Uterus (tissue), 2 donors: ENCODE measurements at regions not wholly inside any gene's neighbourhood (a gene's known extent, or its start where the extent isn't known, plus 50 kb on each side); places are given as distances from the start of the nearest gene placed in this dataset.

ENCODE experiments used
- POLR2A ChIP-seq, 2 donors: fragments of 450-650 bp; IDR thresholded peaks; one replicate each; pipeline ENCODE4 v1.6.1; 2016; ENCODE audit warnings: antibody characterized with exemption in 2 of 2, mild to moderate bottlenecking in 1 of 2, moderate library complexity in 1 of 2
- TF ChIP-seq, protein P1 (sequence below), 4 experiments: fragments of 200-600 bp in 2 of 4; fragments of 450-650 bp in 2 of 4; sonication (generic) in 2 of 4; IDR thresholded peaks; one replicate each; pipeline ENCODE4 v1.5.1; 2016 to 2019; ENCODE audit warnings: antibody characterized with exemption in 4 of 4, mild to moderate bottlenecking in 2 of 4, moderate library complexity in 1 of 4

DNA sequence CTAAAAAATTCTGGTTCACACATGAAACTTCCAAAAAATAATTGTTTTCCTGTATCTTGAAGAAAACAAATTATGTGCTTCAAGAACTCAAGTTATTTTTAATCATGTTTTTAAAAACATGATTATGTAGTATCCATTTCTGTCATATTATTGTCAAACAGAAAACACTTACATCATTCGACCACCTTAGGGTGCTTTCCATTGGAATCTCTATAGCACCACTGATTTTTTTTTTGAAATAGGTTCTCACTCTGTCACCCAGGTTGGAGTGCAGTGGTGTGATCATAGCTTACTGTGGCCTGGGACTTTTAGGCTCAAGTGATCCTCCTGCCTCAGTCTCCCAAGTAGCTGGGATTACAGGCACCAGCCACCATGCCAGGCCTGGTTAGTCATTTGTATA, 457.3 kb downstream of the SI start:
- TF ChIP-seq, protein P1, sequence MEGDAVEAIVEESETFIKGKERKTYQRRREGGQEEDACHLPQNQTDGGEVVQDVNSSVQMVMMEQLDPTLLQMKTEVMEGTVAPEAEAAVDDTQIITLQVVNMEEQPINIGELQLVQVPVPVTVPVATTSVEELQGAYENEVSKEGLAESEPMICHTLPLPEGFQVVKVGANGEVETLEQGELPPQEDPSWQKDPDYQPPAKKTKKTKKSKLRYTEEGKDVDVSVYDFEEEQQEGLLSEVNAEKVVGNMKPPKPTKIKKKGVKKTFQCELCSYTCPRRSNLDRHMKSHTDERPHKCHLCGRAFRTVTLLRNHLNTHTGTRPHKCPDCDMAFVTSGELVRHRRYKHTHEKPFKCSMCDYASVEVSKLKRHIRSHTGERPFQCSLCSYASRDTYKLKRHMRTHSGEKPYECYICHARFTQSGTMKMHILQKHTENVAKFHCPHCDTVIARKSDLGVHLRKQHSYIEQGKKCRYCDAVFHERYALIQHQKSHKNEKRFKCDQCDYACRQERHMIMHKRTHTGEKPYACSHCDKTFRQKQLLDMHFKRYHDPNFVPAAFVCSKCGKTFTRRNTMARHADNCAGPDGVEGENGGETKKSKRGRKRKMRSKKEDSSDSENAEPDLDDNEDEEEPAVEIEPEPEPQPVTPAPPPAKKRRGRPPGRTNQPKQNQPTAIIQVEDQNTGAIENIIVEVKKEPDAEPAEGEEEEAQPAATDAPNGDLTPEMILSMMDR (IDR thresholded peaks at IDR 0.05): no peak
- TF ChIP-seq POLR2A (IDR thresholded peaks at IDR 0.05): no peak
